ENCODE measurements at regions not wholly inside any gene's neighbourhood (a gene's known extent, or its start where the extent isn't known, plus 50 kb on each side); places are given as distances from the start of the nearest gene placed in this dataset.

DNA sequence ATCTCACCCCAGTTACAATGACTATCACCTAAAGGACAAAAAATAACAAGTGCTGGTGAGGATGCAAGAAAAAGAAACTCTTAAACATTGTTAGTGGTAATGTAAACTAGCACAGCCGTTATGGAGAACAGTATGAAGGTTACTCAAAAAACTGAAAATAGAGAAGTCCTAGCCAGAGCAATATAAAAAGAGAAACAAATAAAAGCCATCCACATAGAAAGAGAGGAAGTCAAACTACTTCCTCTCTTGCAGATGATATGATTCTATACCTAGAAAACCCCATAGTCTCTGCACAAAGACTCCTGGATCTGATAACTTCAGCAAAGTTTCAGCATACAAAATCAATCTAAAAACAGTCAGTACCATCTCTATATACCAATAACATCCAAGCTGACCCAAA, 221.5 kb upstream of the FAM174A start:
- H3K4me3 ChIP-seq (ENCODE audit: control insufficient read depth, low read depth, low read length), result no peak overlapping the region
- DNase-seq (ENCODE audit: low read depth), result no peak
- TF ChIP-seq, protein P1, sequence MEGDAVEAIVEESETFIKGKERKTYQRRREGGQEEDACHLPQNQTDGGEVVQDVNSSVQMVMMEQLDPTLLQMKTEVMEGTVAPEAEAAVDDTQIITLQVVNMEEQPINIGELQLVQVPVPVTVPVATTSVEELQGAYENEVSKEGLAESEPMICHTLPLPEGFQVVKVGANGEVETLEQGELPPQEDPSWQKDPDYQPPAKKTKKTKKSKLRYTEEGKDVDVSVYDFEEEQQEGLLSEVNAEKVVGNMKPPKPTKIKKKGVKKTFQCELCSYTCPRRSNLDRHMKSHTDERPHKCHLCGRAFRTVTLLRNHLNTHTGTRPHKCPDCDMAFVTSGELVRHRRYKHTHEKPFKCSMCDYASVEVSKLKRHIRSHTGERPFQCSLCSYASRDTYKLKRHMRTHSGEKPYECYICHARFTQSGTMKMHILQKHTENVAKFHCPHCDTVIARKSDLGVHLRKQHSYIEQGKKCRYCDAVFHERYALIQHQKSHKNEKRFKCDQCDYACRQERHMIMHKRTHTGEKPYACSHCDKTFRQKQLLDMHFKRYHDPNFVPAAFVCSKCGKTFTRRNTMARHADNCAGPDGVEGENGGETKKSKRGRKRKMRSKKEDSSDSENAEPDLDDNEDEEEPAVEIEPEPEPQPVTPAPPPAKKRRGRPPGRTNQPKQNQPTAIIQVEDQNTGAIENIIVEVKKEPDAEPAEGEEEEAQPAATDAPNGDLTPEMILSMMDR (conservative IDR thresholded peaks at IDR 0.05; ENCODE audit: control insufficient read depth, insufficient read depth, low read depth, low read length), result no peak

DNA sequence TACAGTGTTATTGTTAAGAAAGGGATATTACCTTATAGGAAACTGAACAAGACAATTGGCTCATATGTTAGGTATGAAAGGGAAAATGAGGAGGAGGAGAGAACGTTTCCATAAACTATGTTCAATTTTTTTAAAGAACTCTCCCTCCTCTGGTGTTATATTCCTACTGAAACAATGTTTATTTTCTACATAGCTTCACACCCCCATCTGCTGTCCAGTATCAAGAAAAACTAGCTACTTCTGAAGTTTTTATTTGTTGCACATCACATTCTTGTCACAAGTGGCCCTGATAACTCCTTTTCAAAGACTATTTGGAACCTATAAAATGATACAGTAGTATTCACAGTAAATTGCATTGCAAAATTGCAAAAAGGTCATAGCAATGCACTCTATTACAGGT, 223.4 kb upstream of the FAM174A start:
- no peak for DNase-seq (ENCODE audit: low read depth)
- no peak overlapping the region for H3K4me3 ChIP-seq (ENCODE audit: control insufficient read depth, low read depth, low read length)
- TF ChIP-seq, protein P1 (conservative IDR thresholded peaks at IDR 0.05; ENCODE audit: control insufficient read depth, insufficient read depth, low read depth, low read length), result no peak

DNA sequence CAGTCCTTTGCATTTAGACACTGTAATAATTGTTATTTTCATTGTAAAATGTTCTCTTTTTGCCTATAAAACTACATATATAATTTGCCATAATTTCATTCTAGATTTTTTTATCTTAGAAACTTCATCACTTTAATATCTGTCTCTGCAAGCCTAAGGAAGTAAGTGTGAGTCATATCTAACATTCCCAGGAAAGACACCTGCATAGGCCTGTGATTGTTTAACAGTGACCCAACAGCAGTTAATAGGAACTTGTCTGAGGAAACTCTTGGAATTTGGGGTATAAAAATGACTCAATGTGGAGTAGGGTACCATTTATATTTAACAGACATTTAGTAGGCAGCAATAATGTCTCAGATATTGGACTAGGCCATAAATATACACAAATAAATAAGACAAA, 229.2 kb upstream of the FAM174A start:
- TF ChIP-seq, protein P1 (conservative IDR thresholded peaks at IDR 0.05; ENCODE audit: control insufficient read depth, insufficient read depth, low read depth, low read length), result no peak
- DNase-seq (ENCODE audit: low read depth), result no peak
- no peak overlapping the region for H3K4me3 ChIP-seq (ENCODE audit: control insufficient read depth, low read depth, low read length)

DNA sequence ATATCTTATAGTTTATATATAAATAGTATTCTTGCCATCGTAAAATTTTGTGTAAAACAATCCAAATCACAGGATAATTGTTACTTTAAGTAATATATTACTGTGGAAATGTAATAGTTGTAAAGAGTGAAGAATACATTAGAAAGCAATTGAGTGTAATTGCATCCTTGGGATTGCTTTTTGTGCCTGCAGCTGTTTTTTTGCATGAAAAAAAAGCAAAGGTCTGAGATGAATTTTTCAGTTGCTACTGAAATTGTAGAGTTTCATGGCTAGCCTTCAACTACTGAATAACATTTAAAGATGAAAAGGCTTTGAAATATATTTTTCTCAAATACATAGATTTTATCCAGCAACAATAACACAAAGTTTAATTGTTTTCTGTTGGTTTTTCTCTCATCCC, 232.0 kb upstream of the FAM174A start:
- no peak for DNase-seq (ENCODE audit: low read depth)
- no peak overlapping the region for H3K4me3 ChIP-seq (ENCODE audit: control insufficient read depth, low read depth, low read length)
- TF ChIP-seq, protein P1 (conservative IDR thresholded peaks at IDR 0.05; ENCODE audit: control insufficient read depth, insufficient read depth, low read depth, low read length), result no peak

DNA sequence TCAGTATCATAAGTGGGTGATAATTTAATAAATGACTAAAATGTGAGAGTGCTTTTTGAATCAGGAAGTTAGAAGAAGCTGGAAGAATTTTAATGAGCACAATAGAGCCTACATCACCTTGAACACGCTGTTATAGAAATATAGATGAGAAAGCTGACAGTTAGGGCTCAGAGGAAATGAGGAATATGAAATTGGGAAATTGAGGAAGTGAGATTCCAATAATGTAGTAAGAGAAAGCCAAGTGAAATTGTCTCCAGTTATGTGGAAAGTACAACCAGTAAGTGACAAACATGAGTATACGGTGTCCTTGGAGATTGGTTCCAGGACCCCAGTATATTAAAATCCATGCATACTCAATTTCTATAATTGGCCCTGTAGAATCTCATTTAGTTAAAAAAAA, 235.9 kb upstream of the FAM174A start:
- no peak for DNase-seq (ENCODE audit: low read depth)
- no peak overlapping the region for H3K4me3 ChIP-seq (ENCODE audit: control insufficient read depth, low read depth, low read length)
- TF ChIP-seq, protein P1 (conservative IDR thresholded peaks at IDR 0.05; ENCODE audit: control insufficient read depth, insufficient read depth, low read depth, low read length), result no peak

DNA sequence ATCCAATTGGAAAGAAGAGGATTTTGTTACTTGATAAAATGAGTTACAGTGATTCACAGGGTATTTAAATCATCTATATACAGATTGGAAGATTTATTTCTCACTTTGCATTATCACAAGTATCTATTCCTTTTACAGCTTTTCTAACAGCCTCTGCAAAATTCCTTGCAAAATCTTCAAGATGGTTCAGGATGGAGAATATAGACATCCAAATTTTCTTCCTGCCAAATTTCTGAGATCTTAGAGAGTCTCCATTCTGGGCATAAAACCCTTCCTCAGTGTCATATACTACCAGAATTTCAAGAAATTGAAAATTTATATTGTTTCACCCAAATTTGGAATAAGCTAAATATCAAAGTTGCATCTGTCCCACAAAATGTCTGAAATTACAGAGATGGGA, 259.1 kb upstream of the FAM174A start:
- no peak for DNase-seq (ENCODE audit: low read depth)
- H3K4me3 ChIP-seq (ENCODE audit: control insufficient read depth, low read depth, low read length), result no peak overlapping the region
- TF ChIP-seq, protein P1 (conservative IDR thresholded peaks at IDR 0.05; ENCODE audit: control insufficient read depth, insufficient read depth, low read depth, low read length), result no peak

DNA sequence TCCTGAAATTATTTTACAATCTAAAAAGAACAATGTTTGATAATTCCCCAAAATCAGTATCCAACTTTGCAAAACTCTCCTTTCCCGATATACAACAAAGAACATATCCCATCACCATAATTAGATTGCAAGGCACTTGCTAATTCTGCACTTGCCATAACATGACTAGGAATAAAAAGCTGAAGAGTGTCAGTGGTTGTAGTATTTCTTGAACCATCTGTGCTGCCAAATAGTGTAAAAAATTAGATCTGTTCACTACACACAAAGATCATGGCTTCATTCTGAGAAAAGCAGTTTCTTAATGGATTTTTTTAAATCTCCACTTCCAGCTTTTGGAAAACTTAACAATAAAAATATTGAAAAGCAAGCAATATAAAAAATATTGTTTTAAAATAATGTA, 259.5 kb upstream of the FAM174A start:
- TF ChIP-seq, protein P1 (conservative IDR thresholded peaks at IDR 0.05; ENCODE audit: control insufficient read depth, insufficient read depth, low read depth, low read length), result no peak
- no peak for DNase-seq (ENCODE audit: low read depth)
- no peak overlapping the region for H3K4me3 ChIP-seq (ENCODE audit: control insufficient read depth, low read depth, low read length)

All from fibroblast of mammary gland (primary cell).